HG02973 (cell line): ENCODE measurements at regions not wholly inside any gene's neighbourhood (a gene's known extent, or its start where the extent isn't known, plus 50 kb on each side); places are given as distances from the start of the nearest gene placed in this dataset.

Experiments
- ATAC-seq: cut with Tn5 transposase; IDR thresholded peaks from one replicate; pipeline ENCODE4 v1.9.1; 2021; ENCODE audit warnings: moderate library complexity; ENCODE audit not compliant: unreplicated experiment

GRCh38 chr7:45974540-45975360 is 53.7 kb upstream of the IGFBP3 start:
- ATAC-seq = no peak

- ATAC-seq = no peak
These were observed 52.9 kb upstream of the IGFBP3 start for GRCh38 chr7:45973725-45974532.

- ATAC-seq = no peak
These were observed 51.7 kb upstream of the IGFBP3 start for GRCh38 chr7:45972629-45973312.

- no peak for ATAC-seq
These were observed 50.6 kb upstream of the IGFBP3 start for GRCh38 chr7:45971661-45972175.

- ATAC-seq = no peak
These were observed 50.1 kb upstream of the IGFBP3 start for GRCh38 chr7:45971171-45971570.
